B cell (primary cell): ENCODE measurements at regions not wholly inside any gene's neighbourhood (a gene's known extent, or its start where the extent isn't known, plus 50 kb on each side); places are given as distances from the start of the nearest gene placed in this dataset.

ENCODE experiments used
- ATAC-seq: fragments of 200-7000 bp; cut with Tn5 transposase; one replicate; pipeline ENCODE4 v1.10.0; 2021; ENCODE audit warnings: low read depth, mild to moderate bottlenecking, moderate number of reproducible peaks, moderate library complexity
- CTCF ChIA-PET: fragments of 350-600 bp; sonication (Branson Sonifier 250); formaldehyde crosslinking; loops from one replicate; lab custom pipeline; 2021; ENCODE audit warnings: antibody characterized with exemption, inconsistent platforms; lab: Charles Lee
- POLR2A ChIA-PET: fragments of 350-600 bp; sonication (Branson Sonifier 250); formaldehyde crosslinking; loops from one replicate; lab custom pipeline; 2021; ENCODE audit warnings: antibody characterized with exemption; lab: Charles Lee
- DNase-seq: peaks from one replicate; pipeline ENCODE4 v3.0.0; 2013
- H2AFZ ChIP-seq: 2 replicates; pipeline ENCODE4 v1.6.1; 2012; ENCODE audit warnings: mild to moderate bottlenecking, low read depth, low read length; ENCODE audit not compliant: insufficient read depth, poor library complexity, severe bottlenecking
- H3K27ac ChIP-seq, 2 donors: 1 replicate in 1 of 2; 2 replicates in 1 of 2; pipeline ENCODE4 v1.5.1; 2012 to 2013; ENCODE audit warnings: low read length in 2 of 2, mild to moderate bottlenecking in 2 of 2, moderate library complexity in 1 of 2
- H3K27me3 ChIP-seq, 4 experiments: fragments of 200-600 bp in 1 of 4; sonication (generic) in 1 of 4; replicated peaks in 1 of 4; 1 replicate in 2 of 4; 2 replicates in 2 of 4; pipeline versions ENCODE4 v1.6.1 to v1.7.0; 2013 to 2016; ENCODE audit warnings: low read length in 3 of 4, mild to moderate bottlenecking in 2 of 4, mixed read lengths in 1 of 4, moderate library complexity in 1 of 4; ENCODE audit not compliant: insufficient read depth in 4 of 4, control insufficient read depth in 3 of 4; ENCODE audit errors: control extremely low read depth in 1 of 4
- H3K36me3 ChIP-seq, 2 experiments: replicated peaks in 1 of 2; 1 replicate in 1 of 2; 2 replicates in 1 of 2; pipeline versions ENCODE4 v1.6.1 to v1.7.1; 2013; ENCODE audit warnings: low read length in 1 of 2; ENCODE audit not compliant: insufficient read depth in 2 of 2, control insufficient read depth in 1 of 2; ENCODE audit errors: control extremely low read depth in 1 of 2, extremely low read depth in 1 of 2
- H3K4me1 ChIP-seq, 2 donors: fragments of 200-600 bp in 1 of 2; sonication (generic) in 1 of 2; 1 replicate in 1 of 2; 2 replicates in 1 of 2; pipeline versions ENCODE4 v1.5.1 to v1.6.1; 2013 to 2017; ENCODE audit warnings: low read length in 2 of 2; ENCODE audit not compliant: control insufficient read depth in 2 of 2, insufficient read depth in 2 of 2
- H3K4me2 ChIP-seq: replicated peaks from 2 replicates; pipeline ENCODE3; 2012; ENCODE audit warnings: mild to moderate bottlenecking, low read depth, low read length; ENCODE audit not compliant: poor library complexity, severe bottlenecking
- H3K4me3 ChIP-seq, 5 experiments: fragments of 200-600 bp in 1 of 5; sonication (generic) in 1 of 5; 1 replicate in 3 of 5; 2 replicates in 2 of 5; pipeline versions ENCODE4 v1.5.1 to v1.7.0; 2011 to 2016; ENCODE audit warnings: low read length in 4 of 5, mild to moderate bottlenecking in 4 of 5, low read depth in 2 of 5, control low read depth in 1 of 5, moderate library complexity in 1 of 5; ENCODE audit not compliant: insufficient read depth in 1 of 5; ENCODE audit errors: control extremely low read depth in 1 of 5, extremely low read depth in 1 of 5
- H3K79me2 ChIP-seq: fragments of 200-600 bp; sonication (generic); one replicate; pipeline ENCODE4 v1.6.0; 2016; ENCODE audit warnings: low read length; ENCODE audit not compliant: control insufficient read depth, insufficient read depth
- H3K9ac ChIP-seq: fragments of 200-600 bp; sonication (generic); 2 replicates; pipeline ENCODE4 v1.6.1; 2017; ENCODE audit warnings: mild to moderate bottlenecking, low read length, moderate library complexity
- H3K9me3 ChIP-seq, 3 donors: one replicate each; pipeline versions ENCODE4 v1.6.1 to v1.7.1; 2013; ENCODE audit warnings: low read length in 2 of 3; ENCODE audit not compliant: control insufficient read depth in 2 of 3, insufficient read depth in 1 of 3; ENCODE audit errors: control extremely low read depth in 1 of 3
- H4K20me1 ChIP-seq: 2 replicates; pipeline ENCODE4 v1.6.0; 2012; ENCODE audit warnings: mild to moderate bottlenecking, low read length; ENCODE audit not compliant: insufficient read depth, control insufficient read depth, poor library complexity, severe bottlenecking
- H3K27ac Mint-ChIP-seq: one replicate; pipeline ENCODE4 v1.8.0; 2021; ENCODE audit warnings: mixed read lengths
- H3K27me3 Mint-ChIP-seq: one replicate; pipeline ENCODE4 v1.8.0; 2021; ENCODE audit warnings: mixed read lengths
- H3K4me1 Mint-ChIP-seq: one replicate; pipeline ENCODE4 v1.8.0; 2021; ENCODE audit warnings: mixed read lengths
- H3K4me3 Mint-ChIP-seq: one replicate; pipeline ENCODE4 v1.8.0; 2021; ENCODE audit warnings: mixed read lengths
- H3K9me3 Mint-ChIP-seq: one replicate; pipeline ENCODE4 v1.8.0; 2022; ENCODE audit warnings: mixed read lengths; ENCODE audit not compliant: insufficient read depth
- EZH2 ChIP-seq: IDR thresholded peaks from 2 replicates; pipeline ENCODE4 v1.6.1; 2012; ENCODE audit warnings: borderline replicate concordance, low read depth, mild to moderate bottlenecking, moderate library complexity, low read length; ENCODE audit not compliant: insufficient read depth, poor library complexity, severe bottlenecking
- WGBS: methylation state at CpG from one replicate; pipeline ENCODE4 v1.1.5; 2013; ENCODE audit warnings: missing lambda C conversion rate; ENCODE audit not compliant: insufficient coverage; 5-methylcytosine and 5-hydroxymethylcytosine counted together
- intact Hi-C: fragments of 100-400 bp; cut with micrococcal nuclease; formaldehyde crosslinking; loops from one replicate; pipeline ENCODE4 v1.10.0; 2022
- TF ChIP-seq, protein P1 (sequence below): fragments of 200-600 bp; IDR thresholded peaks from one replicate; pipeline ENCODE4 v1.8.0; 2022; ENCODE audit warnings: antibody characterized with exemption, mild to moderate bottlenecking

DNA sequence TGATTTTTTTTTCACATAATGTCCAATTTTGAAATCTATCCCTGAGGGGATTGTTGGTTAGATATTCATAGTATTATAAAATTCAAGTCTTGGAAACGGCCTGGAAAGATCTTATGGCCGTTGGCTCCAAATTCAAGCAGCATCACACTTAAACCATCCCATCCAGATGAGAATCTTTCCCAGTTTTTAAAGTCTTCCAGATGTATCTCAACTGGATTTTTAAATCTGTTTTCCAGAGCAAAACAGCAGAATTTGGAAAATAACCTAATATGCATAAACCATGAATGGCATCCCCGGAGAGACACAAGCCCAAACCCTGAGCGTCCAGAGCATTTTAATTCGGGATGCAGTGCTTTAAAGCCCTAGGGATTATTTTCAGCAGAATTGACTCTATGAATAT is 208.2 kb upstream of the PRKCQ start:
- TF ChIP-seq, protein P1, sequence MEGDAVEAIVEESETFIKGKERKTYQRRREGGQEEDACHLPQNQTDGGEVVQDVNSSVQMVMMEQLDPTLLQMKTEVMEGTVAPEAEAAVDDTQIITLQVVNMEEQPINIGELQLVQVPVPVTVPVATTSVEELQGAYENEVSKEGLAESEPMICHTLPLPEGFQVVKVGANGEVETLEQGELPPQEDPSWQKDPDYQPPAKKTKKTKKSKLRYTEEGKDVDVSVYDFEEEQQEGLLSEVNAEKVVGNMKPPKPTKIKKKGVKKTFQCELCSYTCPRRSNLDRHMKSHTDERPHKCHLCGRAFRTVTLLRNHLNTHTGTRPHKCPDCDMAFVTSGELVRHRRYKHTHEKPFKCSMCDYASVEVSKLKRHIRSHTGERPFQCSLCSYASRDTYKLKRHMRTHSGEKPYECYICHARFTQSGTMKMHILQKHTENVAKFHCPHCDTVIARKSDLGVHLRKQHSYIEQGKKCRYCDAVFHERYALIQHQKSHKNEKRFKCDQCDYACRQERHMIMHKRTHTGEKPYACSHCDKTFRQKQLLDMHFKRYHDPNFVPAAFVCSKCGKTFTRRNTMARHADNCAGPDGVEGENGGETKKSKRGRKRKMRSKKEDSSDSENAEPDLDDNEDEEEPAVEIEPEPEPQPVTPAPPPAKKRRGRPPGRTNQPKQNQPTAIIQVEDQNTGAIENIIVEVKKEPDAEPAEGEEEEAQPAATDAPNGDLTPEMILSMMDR = no peak
- TF ChIP-seq EZH2 = no peak
- no peaks in the 10 kb centered on the region for H3K4me1 Mint-ChIP-seq

DNA sequence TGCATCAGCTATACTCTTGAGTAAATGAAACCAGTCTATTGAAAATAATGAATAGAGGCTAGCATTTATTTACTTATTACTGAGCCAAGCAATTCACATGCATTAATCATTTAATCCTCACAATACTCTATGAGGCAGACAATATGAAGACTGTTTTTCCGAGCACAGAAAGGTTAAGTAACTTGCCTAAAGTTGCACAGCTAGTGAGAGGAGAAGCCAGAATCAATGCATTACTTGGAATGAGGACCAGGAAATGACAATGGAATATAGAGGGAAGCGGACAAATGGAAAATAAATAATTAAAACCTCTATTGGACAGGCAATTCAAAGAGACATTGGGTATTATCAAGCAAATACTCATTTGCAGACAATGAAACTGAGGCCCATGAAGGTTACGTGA is 207.6 kb upstream of the PRKCQ start:
- Histone ChIP-seq H3K4me1 (no peaks in the 10 kb centered on the region), H3K9ac (no peak overlapping the region), H3K9me3 (no peaks in the 10 kb centered on the region), H4K20me1 (no peaks in the 10 kb centered on the region), H3K27ac (no peak overlapping the region), H2AFZ (no peak overlapping the region), H3K79me2 (no peaks in the 10 kb centered on the region), H3K4me3 (no peak overlapping the region), H3K4me2 (no peak overlapping the region), H3K27me3 (peaks cover 0 to 7% (median 2%) of the 10 kb centered on the region in 4 experiments), H3K36me3 (no peaks in the 10 kb centered on the region)
- no peak for ATAC-seq
- CTCF ChIA-PET = no interaction called here
- no peak for DNase-seq
- intact Hi-C loops = no loop called here
- no peak overlapping the region for H3K4me3 Mint-ChIP-seq
- POLR2A ChIA-PET = no interaction called here
- TF ChIP-seq, protein P1 = no peak
- no peak for TF ChIP-seq EZH2
- H3K27ac Mint-ChIP-seq = no peak overlapping the region
- peaks cover 2% of the 10 kb centered on the region for H3K9me3 Mint-ChIP-seq
- H3K27me3 Mint-ChIP-seq = peaks cover 23% of the 10 kb centered on the region
- H3K4me1 Mint-ChIP-seq = peaks cover 1% of the 10 kb centered on the region
- WGBS = no CpG with 5 or more reads among the region's 3 CpGs

More for the DNA sequence above, 208.2 kb upstream of the PRKCQ start:
- Histone ChIP-seq H3K4me3 (no peak overlapping the region), H4K20me1 (no peaks in the 10 kb centered on the region), H3K36me3 (no peaks in the 10 kb centered on the region), H3K4me2 (no peak overlapping the region), H3K79me2 (no peaks in the 10 kb centered on the region), H3K27me3 (peaks cover 0 to 7% (median 2%) of the 10 kb centered on the region in 4 experiments), H3K4me1 (no peaks in the 10 kb centered on the region), H3K27ac (no peak overlapping the region), H3K9me3 (no peaks in the 10 kb centered on the region), H2AFZ (no peak overlapping the region), H3K9ac (no peak overlapping the region)
- intact Hi-C loops = no loop called here
- no peak for DNase-seq
- WGBS = 100% methylated on average over 2 of the region's 5 CpGs
- POLR2A ChIA-PET = no interaction called here
- no peak overlapping the region for H3K4me3 Mint-ChIP-seq
- no peaks in the 10 kb centered on the region for H3K9me3 Mint-ChIP-seq
- CTCF ChIA-PET = no interaction called here
- H3K27me3 Mint-ChIP-seq = peaks cover 23% of the 10 kb centered on the region
- no peak for ATAC-seq
- no peak overlapping the region for H3K27ac Mint-ChIP-seq
